Erythroblast (primary cell): ENCODE measurements at regions not wholly inside any gene's neighbourhood (a gene's known extent, or its start where the extent isn't known, plus 50 kb on each side); places are given as distances from the start of the nearest gene placed in this dataset.

Experiments used
- GATA1 ChIP-seq: IDR thresholded peaks from 2 replicates; pipeline ENCODE4 v1.6.1; 2011; ENCODE audit warnings: low read depth, mild to moderate bottlenecking, control low read depth, low read length, moderate library complexity
- POLR2A ChIP-seq: IDR thresholded peaks from 2 replicates; pipeline ENCODE4 v1.6.1; 2011; ENCODE audit warnings: mild to moderate bottlenecking, low read length

- TF ChIP-seq POLR2A (no peak), GATA1 (no peak)
These were observed 124.2 kb downstream of the TMCO5A start for GRCh38 chr15:38058596-38059075.
